Spleen (tissue), 11 donors: ENCODE measurements at regions not wholly inside any gene's neighbourhood (a gene's known extent, or its start where the extent isn't known, plus 50 kb on each side); places are given as distances from the start of the nearest gene placed in this dataset.

Experiments
- DNase-seq: peaks from one replicate; pipeline ENCODE4 v3.0.0-alpha.2; 2020
- H3K27ac ChIP-seq, 8 donors: fragments of 200-600 bp; sonication (generic) in 7 of 8; 1 replicate in 4 of 8; 2 replicates in 4 of 8; pipeline versions ENCODE4 v1.5.0 to v1.8.0; 2016 to 2021; ENCODE audit warnings: inconsistent platforms in 4 of 8, mild to moderate bottlenecking in 4 of 8, moderate library complexity in 1 of 8
- H3K27me3 ChIP-seq, 7 donors: fragments of 200-600 bp; sonication (generic) in 6 of 7; replicated peaks in 1 of 7; 1 replicate in 4 of 7; 2 replicates in 3 of 7; pipeline versions ENCODE4 v1.5.0 to v1.8.0; 2016 to 2021; ENCODE audit warnings: inconsistent platforms in 3 of 7, mild to moderate bottlenecking in 1 of 7
- H3K36me3 ChIP-seq, 6 donors: fragments of 200-600 bp; sonication (generic) in 5 of 6; 1 replicate in 4 of 6; 2 replicates in 2 of 6; pipeline versions ENCODE4 v1.5.0 to v1.8.0; 2016 to 2021; ENCODE audit warnings: inconsistent platforms in 2 of 6
- H3K4me1 ChIP-seq, 6 donors: fragments of 200-600 bp; sonication (generic) in 5 of 6; 1 replicate in 3 of 6; 2 replicates in 3 of 6; pipeline versions ENCODE4 v1.5.0 to v1.8.0; 2016 to 2021; ENCODE audit warnings: inconsistent platforms in 3 of 6
- H3K4me3 ChIP-seq, 8 donors: fragments of 200-600 bp; sonication (generic) in 7 of 8; 1 replicate in 4 of 8; 2 replicates in 4 of 8; pipeline versions ENCODE4 v1.5.0 to v1.8.0; 2016 to 2021; ENCODE audit warnings: inconsistent platforms in 4 of 8, mild to moderate bottlenecking in 4 of 8, moderate library complexity in 2 of 8
- H3K9me3 ChIP-seq, 8 donors: fragments of 200-600 bp; sonication (generic) in 7 of 8; 1 replicate in 4 of 8; 2 replicates in 4 of 8; pipeline versions ENCODE4 v1.5.0 to v1.8.0; 2016 to 2021; ENCODE audit warnings: inconsistent platforms in 4 of 8
- CTCF ChIP-seq, 11 experiments: fragments of 200-600 bp in 7 of 11; fragments of 450-650 bp in 4 of 11; sonication (generic) in 4 of 11; IDR thresholded peaks in 8 of 11; conservative IDR thresholded peaks in 3 of 11; 1 replicate in 7 of 11; 2 replicates in 4 of 11; pipeline versions ENCODE4 v1.4.0 to v1.8.0; 2016 to 2021; ENCODE audit warnings: antibody characterized with exemption in 11 of 11, inconsistent platforms in 4 of 11, mild to moderate bottlenecking in 1 of 11
- POLR2A ChIP-seq, 3 donors: fragments of 450-650 bp; IDR thresholded peaks; one replicate each; pipeline ENCODE4 v1.5.1; 2017; ENCODE audit warnings: antibody characterized with exemption in 3 of 3, mild to moderate bottlenecking in 1 of 3
- POLR2AphosphoS5 ChIP-seq, 3 donors: sonication (generic); formaldehyde crosslinking; IDR thresholded peaks; one replicate each; pipeline ENCODE4 v1.5.1; 2017; ENCODE audit warnings: antibody characterized with exemption in 3 of 3
- WGBS, 5 donors: extraction: QIAGEN DNeasy Blood & Tissue Kit in 3 of 5; methylation state at CpG; one replicate each; pipeline versions ENCODE4 v1.1.5 to v1.1.7; 2013 to 2018; 5-methylcytosine and 5-hydroxymethylcytosine counted together
- intact Hi-C: fragments of 100-400 bp; cut with DNase I; formaldehyde crosslinking; loops from one replicate; pipeline ENCODE4 v1.15.0; 2023; ENCODE audit warnings: low total_unique reads
- donor health status: healthy with polysubstance abuse.
- donor health status: DM: no; HTN: no; CAD: no; lungs with moderate emphysema.
- donor health status: DM: no; HTN: no; CAD: no.
- donor health status: Bipolar disorder and iron deficiency.
- donor health status: healthy.
- donor health status: DM: no; HTN: no; CAD: no.
- donor health status: DM: yes; HTN: yes; CAD: no.

GRCh38 chr16:87002717-87003413 is 314.3 kb downstream of the C16orf95 start:
- Histone ChIP-seq H3K36me3 (no peaks in the 10 kb centered on the region), H3K4me3 (no peak overlapping the region), H3K4me1 (no peaks in the 10 kb centered on the region), H3K27ac (no peak overlapping the region), H3K9me3 (peaks cover 0 to 8% (median 0%) of the 10 kb centered on the region in 8 donors), H3K27me3 (peaks cover 0 to 26% (median 0%) of the 10 kb centered on the region in 7 donors)
- no peak for TF ChIP-seq POLR2AphosphoS5 (IDR thresholded peaks at IDR 0.05)
- no peak for TF ChIP-seq POLR2A (IDR thresholded peaks at IDR 0.05)
- no peak for TF ChIP-seq CTCF (IDR thresholded peaks at IDR 0.05 in 8 of 11, conservative IDR thresholded peaks at IDR 0.05 in 3 of 11)
- DNase-seq = no peak
- intact Hi-C loops = no loop called here

GRCh38 chr16:87003414-87003755 is 313.8 kb downstream of the C16orf95 start:
- DNase-seq = no peak
- intact Hi-C loops = no loop called here
- TF ChIP-seq CTCF (IDR thresholded peaks at IDR 0.05 in 8 of 11, conservative IDR thresholded peaks at IDR 0.05 in 3 of 11) = no peak
- TF ChIP-seq POLR2AphosphoS5 (IDR thresholded peaks at IDR 0.05) = no peak
- TF ChIP-seq POLR2A (IDR thresholded peaks at IDR 0.05) = no peak
- H3K27me3 ChIP-seq = peaks cover 0 to 28% (median 0%) of the 10 kb centered on the region in 7 donors
- H3K36me3 ChIP-seq = no peaks in the 10 kb centered on the region
- peaks cover 0 to 13% (median 3%) of the 10 kb centered on the region in 8 donors for H3K9me3 ChIP-seq
- H3K4me1 ChIP-seq = no peaks in the 10 kb centered on the region
- H3K27ac ChIP-seq = no peak overlapping the region
- H3K4me3 ChIP-seq = no peak overlapping the region
- 69 to 89% (median 85%) methylated on average over 2 of the region's 2 CpGs for WGBS, 5 donors

- TF ChIP-seq CTCF (IDR thresholded peaks at IDR 0.05 in 8 of 11, conservative IDR thresholded peaks at IDR 0.05 in 3 of 11) (no peak), POLR2AphosphoS5 (IDR thresholded peaks at IDR 0.05) (no peak)
- 70 to 89% (median 87%) methylated on average over 6 of the region's 6 CpGs for WGBS, 5 donors
- intact Hi-C loops = no loop called here
- Histone ChIP-seq H3K4me3 (no peak overlapping the region), H3K4me1 (no peaks in the 10 kb centered on the region), H3K27ac (no peak overlapping the region), H3K9me3 (peaks cover 0 to 22% (median 7%) of the 10 kb centered on the region in 8 donors), H3K36me3 (no peaks in the 10 kb centered on the region), H3K27me3 (peaks cover 0 to 30% (median 0%) of the 10 kb centered on the region in 7 donors)
- no peak for DNase-seq
Observed at GRCh38 chr16:87006021-87006420, 311.2 kb downstream of the C16orf95 start.

GRCh38 chr16:87006789-87007745 is 310.1 kb downstream of the C16orf95 start:
- no peak overlapping the region for H3K27ac ChIP-seq
- peaks cover 0 to 22% (median 7%) of the 10 kb centered on the region in 8 donors for H3K9me3 ChIP-seq
- H3K36me3 ChIP-seq = no peaks in the 10 kb centered on the region
- intact Hi-C loops = no loop called here
- no peaks in the 10 kb centered on the region for H3K4me1 ChIP-seq
- WGBS, 5 donors = 75 to 90% (median 86%) methylated on average over 9 to 12 of the region's 12 CpGs
- peaks cover 0 to 30% (median 0%) of the 10 kb centered on the region in 7 donors for H3K27me3 ChIP-seq
- no peak overlapping the region for H3K4me3 ChIP-seq
- no peak for TF ChIP-seq POLR2A (IDR thresholded peaks at IDR 0.05)
- TF ChIP-seq POLR2AphosphoS5 (IDR thresholded peaks at IDR 0.05) = no peak
- TF ChIP-seq CTCF (IDR thresholded peaks at IDR 0.05 in 8 of 11, conservative IDR thresholded peaks at IDR 0.05 in 3 of 11) = no peak
- DNase-seq = no peak
